Neuron (in vitro differentiated cells): ENCODE measurements at regions not wholly inside any gene's neighbourhood (a gene's known extent, or its start where the extent isn't known, plus 50 kb on each side); places are given as distances from the start of the nearest gene placed in this dataset.
"Not testable (repeated sequence)": the region's sequence is repeated elsewhere in the genome, so short reads cannot be mapped to it uniquely, and the experiment has no call there.

Source experiments
- H2AFZ ChIP-seq: one replicate; pipeline ENCODE4 v1.6.1; 2013; ENCODE audit warnings: low read depth, mild to moderate bottlenecking, inconsistent platforms, low read length, moderate library complexity
- H3K27me3 ChIP-seq: one replicate; pipeline ENCODE4 v1.6.1; 2013; ENCODE audit warnings: low read length; ENCODE audit not compliant: insufficient read depth
- H3K36me3 ChIP-seq: one replicate; pipeline ENCODE4 v1.6.1; 2013; ENCODE audit warnings: low read length; ENCODE audit not compliant: insufficient read depth
- H3K4me1 ChIP-seq: one replicate; pipeline ENCODE4 v1.6.1; 2013; ENCODE audit warnings: low read length; ENCODE audit not compliant: insufficient read depth
- H3K4me3 ChIP-seq: 2 replicates; pipeline ENCODE4 v1.5.1; 2013; ENCODE audit warnings: mild to moderate bottlenecking, low read length, moderate library complexity
- H3K9me3 ChIP-seq: one replicate; pipeline ENCODE4 v1.6.1; 2013; ENCODE audit warnings: low read length

- H2AFZ ChIP-seq, result no peak overlapping the region
- no peaks in the 10 kb centered on the region for H3K36me3 ChIP-seq
- no peaks in the 10 kb centered on the region for H3K27me3 ChIP-seq
- no peaks in the 10 kb centered on the region for H3K4me1 ChIP-seq
- H3K4me3 ChIP-seq, result no peak overlapping the region
- no peaks in the 10 kb centered on the region for H3K9me3 ChIP-seq
These were observed 158.2 kb upstream of the CRIM1 start for GRCh38 chr2:36197181-36197971.

- Histone ChIP-seq H3K36me3 (no peaks in the 10 kb centered on the region), H3K4me1 (peaks cover 7% of the 10 kb centered on the region), H3K27me3 (no peaks in the 10 kb centered on the region), H3K9me3 (no peaks in the 10 kb centered on the region), H3K4me3 (no peak overlapping the region), H2AFZ (no peak overlapping the region)
These were observed 161.9 kb upstream of the CRIM1 start for GRCh38 chr2:36193680-36194079.

GRCh38 chr2:36192983-36193382, 162.6 kb upstream of the CRIM1 start:
- H2AFZ ChIP-seq, result no peak overlapping the region
- H3K4me3 ChIP-seq, result no peak overlapping the region
- H3K4me1 ChIP-seq, result peaks cover 7% of the 10 kb centered on the region
- no peaks in the 10 kb centered on the region for H3K27me3 ChIP-seq
- H3K36me3 ChIP-seq, result no peaks in the 10 kb centered on the region
- H3K9me3 ChIP-seq, result no peaks in the 10 kb centered on the region

GRCh38 chr2:36190097-36190496, 165.5 kb upstream of the CRIM1 start:
- H3K4me3 ChIP-seq, result no peak overlapping the region
- peaks cover 7% of the 10 kb centered on the region for H3K4me1 ChIP-seq
- H3K9me3 ChIP-seq, result no peaks in the 10 kb centered on the region
- no peaks in the 10 kb centered on the region for H3K27me3 ChIP-seq
- no peaks in the 10 kb centered on the region for H3K36me3 ChIP-seq
- no peak overlapping the region for H2AFZ ChIP-seq

- Histone ChIP-seq H3K9me3 (no peaks in the 10 kb centered on the region), H2AFZ (no peak overlapping the region), H3K4me1 (no peaks in the 10 kb centered on the region), H3K27me3 (no peaks in the 10 kb centered on the region), H3K4me3 (no peak overlapping the region), H3K36me3 (no peaks in the 10 kb centered on the region)
These were observed 170.0 kb upstream of the CRIM1 start for GRCh38 chr2:36185624-36186023.

GRCh38 chr2:36184848-36185247, 170.7 kb upstream of the CRIM1 start:
- H3K4me3 ChIP-seq, result no peak overlapping the region
- no peaks in the 10 kb centered on the region for H3K27me3 ChIP-seq

GRCh38 chr2:36180789-36181482, 174.6 kb upstream of the CRIM1 start:
- H3K36me3 ChIP-seq, H3K27me3 ChIP-seq, H3K9me3 ChIP-seq, H3K4me1 ChIP-seq, H3K4me3 ChIP-seq, H2AFZ ChIP-seq: not testable (repeated sequence)

More at GRCh38 chr2:36184848-36185247, 170.7 kb upstream of the CRIM1 start:
- Histone ChIP-seq H3K9me3 (no peaks in the 10 kb centered on the region), H2AFZ (no peak overlapping the region), H3K36me3 (no peaks in the 10 kb centered on the region), H3K4me1 (no peaks in the 10 kb centered on the region)

- H3K4me1 ChIP-seq, H3K36me3 ChIP-seq, H3K27me3 ChIP-seq, H3K4me3 ChIP-seq, H3K9me3 ChIP-seq, H2AFZ ChIP-seq: not testable (repeated sequence)
These were observed 175.3 kb upstream of the CRIM1 start for GRCh38 chr2:36180293-36180692.

- H3K4me3 ChIP-seq, H3K27me3 ChIP-seq, H3K4me1 ChIP-seq, H2AFZ ChIP-seq, H3K36me3 ChIP-seq, H3K9me3 ChIP-seq: not testable (repeated sequence)
These were observed 175.8 kb upstream of the CRIM1 start for GRCh38 chr2:36179668-36180269.

GRCh38 chr2:36178384-36178783, 177.2 kb upstream of the CRIM1 start:
- Histone ChIP-seq H3K4me1 (peaks cover 12% of the 10 kb centered on the region), H3K9me3 (no peaks in the 10 kb centered on the region)

GRCh38 chr2:36177282-36177681, 178.3 kb upstream of the CRIM1 start:
- peaks cover 23% of the 10 kb centered on the region for H3K4me1 ChIP-seq
- no peak overlapping the region for H2AFZ ChIP-seq
- H3K9me3 ChIP-seq, result no peaks in the 10 kb centered on the region
- H3K4me3 ChIP-seq, result no peak overlapping the region
- no peaks in the 10 kb centered on the region for H3K27me3 ChIP-seq
- H3K36me3 ChIP-seq, result no peaks in the 10 kb centered on the region

More at GRCh38 chr2:36178384-36178783, 177.2 kb upstream of the CRIM1 start:
- Histone ChIP-seq H3K36me3 (no peaks in the 10 kb centered on the region), H3K4me3 (no peak overlapping the region), H3K27me3 (no peaks in the 10 kb centered on the region), H2AFZ (no peak overlapping the region)

- H3K9me3 ChIP-seq, result no peaks in the 10 kb centered on the region
- no peak overlapping the region for H2AFZ ChIP-seq
- H3K4me1 ChIP-seq, result peaks cover 37% of the 10 kb centered on the region
- H3K27me3 ChIP-seq, result no peaks in the 10 kb centered on the region
- H3K36me3 ChIP-seq, result no peaks in the 10 kb centered on the region
- H3K4me3 ChIP-seq, result no peak overlapping the region
These were observed 180.7 kb upstream of the CRIM1 start for GRCh38 chr2:36174920-36175319.

GRCh38 chr2:36173760-36174404, 181.7 kb upstream of the CRIM1 start:
- no peaks in the 10 kb centered on the region for H3K36me3 ChIP-seq
- H3K4me3 ChIP-seq, result no peak overlapping the region
- peaks cover 37% of the 10 kb centered on the region for H3K4me1 ChIP-seq
- H3K9me3 ChIP-seq, result no peaks in the 10 kb centered on the region
- H3K27me3 ChIP-seq, result no peaks in the 10 kb centered on the region
- H2AFZ ChIP-seq, result no peak overlapping the region
